GM19238 (cell line): ENCODE measurements at regions not wholly inside any gene's neighbourhood (a gene's known extent, or its start where the extent isn't known, plus 50 kb on each side); places are given as distances from the start of the nearest gene placed in this dataset.

ENCODE experiments used
- DNase-seq: peaks from one replicate; pipeline ENCODE4 v3.0.0; 2011; ENCODE audit warnings: low spot score; ENCODE audit not compliant: insufficient read length

- no peak for DNase-seq
Measured at GRCh38 chr22:47550524-47551430, 788.3 kb downstream of the TBC1D22A start.

- DNase-seq = no peak
Measured at GRCh38 chr22:47549741-47550340, 787.4 kb downstream of the TBC1D22A start.

GRCh38 chr22:47548953-47549740 lies 786.7 kb downstream of the TBC1D22A start:
- DNase-seq = no peak

GRCh38 chr22:47547881-47548650 lies 785.6 kb downstream of the TBC1D22A start:
- no peak for DNase-seq

- DNase-seq = no peak
Measured at GRCh38 chr22:47547239-47547661, 784.8 kb downstream of the TBC1D22A start.

GRCh38 chr22:47544696-47545095 lies 782.2 kb downstream of the TBC1D22A start:
- no peak for DNase-seq

- DNase-seq = no peak
Measured at GRCh38 chr22:47543447-47543846, 781.0 kb downstream of the TBC1D22A start.

GRCh38 chr22:47540011-47540410 lies 777.6 kb downstream of the TBC1D22A start:
- DNase-seq = no peak

GRCh38 chr22:47539374-47539773 lies 776.9 kb downstream of the TBC1D22A start:
- no peak for DNase-seq

- DNase-seq = no peak
Measured at GRCh38 chr22:47535681-47536080, 773.2 kb downstream of the TBC1D22A start.

- DNase-seq = no peak
Measured at GRCh38 chr22:47534804-47535410, 772.5 kb downstream of the TBC1D22A start.

- DNase-seq = no peak
Measured at GRCh38 chr22:47533961-47534803, 771.7 kb downstream of the TBC1D22A start.

GRCh38 chr22:47517062-47517461 lies 754.6 kb downstream of the TBC1D22A start:
- no peak for DNase-seq

GRCh38 chr22:47515384-47516125 lies 753.1 kb downstream of the TBC1D22A start:
- DNase-seq = no peak

GRCh38 chr22:47512617-47513016 lies 750.2 kb downstream of the TBC1D22A start:
- DNase-seq = no peak

GRCh38 chr22:47504962-47505361 lies 742.5 kb downstream of the TBC1D22A start:
- DNase-seq = no peak

- no peak for DNase-seq
Measured at GRCh38 chr22:47498969-47499495, 736.6 kb downstream of the TBC1D22A start.

- DNase-seq = no peak
Measured at GRCh38 chr22:47497666-47498065, 735.2 kb downstream of the TBC1D22A start.

- no peak for DNase-seq
Measured at GRCh38 chr22:47495110-47495509, 732.7 kb downstream of the TBC1D22A start.
